ENCODE measurements at regions not wholly inside any gene's neighbourhood (a gene's known extent, or its start where the extent isn't known, plus 50 kb on each side); places are given as distances from the start of the nearest gene placed in this dataset.

DNA sequence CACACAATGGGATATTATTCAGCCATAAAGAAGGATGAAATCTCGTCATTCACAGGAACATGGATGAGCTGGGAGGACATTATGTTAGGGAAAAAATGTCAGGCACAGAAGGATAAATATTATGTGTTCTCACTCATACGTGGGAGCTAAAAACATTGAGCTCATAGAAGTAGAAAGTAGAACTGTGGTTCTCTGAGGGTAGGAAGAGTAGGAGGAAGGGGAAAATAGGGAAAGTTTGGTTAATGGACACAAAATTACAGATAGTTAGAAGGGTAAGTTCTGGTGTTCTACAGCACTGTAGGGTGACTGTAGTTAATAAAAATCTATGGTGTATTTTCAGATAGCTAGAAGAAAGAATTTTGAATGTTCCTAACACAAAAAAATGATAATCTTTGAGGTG is 102.6 kb upstream of the LIPC start:
- no peak for ATAC-seq
- H3K27me3 ChIP-seq (replicated peaks in 1 of 2; ENCODE audit: control insufficient read depth in 2 of 2, insufficient read depth in 2 of 2, low read length in 1 of 2): no peaks in the 10 kb centered on the region

More for the DNA sequence above, 102.6 kb upstream of the LIPC start:
- CTCF ChIA-PET: interaction anchor here (0.8 to 1.4 kb wide), 2 partner anchors 10 to 101 kb away, joined by 3 to 4 read pairs; no protein-coding TSS in a partner anchor
- Histone ChIP-seq H3K4me3 (no peak overlapping the region), H3K4me1 (ENCODE audit: control insufficient read depth, insufficient read depth, low read length) (peaks cover 28% of the 10 kb centered on the region), H3K36me3 (ENCODE audit: control insufficient read depth in 2 of 2, insufficient read depth in 2 of 2, low read length in 1 of 2) (no peaks in the 10 kb centered on the region), H3K27ac (ENCODE audit: control insufficient read depth, insufficient read depth) (no peak overlapping the region), H2AFZ (ENCODE audit: control insufficient read depth, low read depth, low read length) (no peak overlapping the region), H3K4me2 (ENCODE audit: control insufficient read depth, insufficient read depth) (no peak overlapping the region), H3K9ac (ENCODE audit: control insufficient read depth, insufficient read depth, low read length) (no peak overlapping the region), H3K9me3 (replicated peaks; ENCODE audit: control insufficient read depth, insufficient read depth, low read length) (no peaks in the 10 kb centered on the region; the same call in 2 of the 3 replicates), H3K79me2 (ENCODE audit: control insufficient read depth, insufficient read depth, low read length) (no peaks in the 10 kb centered on the region), H4K20me1 (ENCODE audit: control insufficient read depth, insufficient read depth) (no peaks in the 10 kb centered on the region)
- SMC1A ChIA-PET (ENCODE audit: uncharacterized antibody, unreplicated experiment): interaction anchor here (0.8 to 1.2 kb wide), 3 partner anchors 24 to 91 kb away, joined by 3 read pairs; no protein-coding TSS in a partner anchor
- POLR2A ChIA-PET: interaction anchor here (1.0 kb wide), 1 partner anchor 13 kb away, joined by 3 read pairs; no protein-coding TSS in a partner anchor
- WGBS (ENCODE audit: insufficient coverage, insufficient replicate concordance, low lambda C conversion rate, missing lambda C conversion rate): 50% methylated on average over 2 of the region's 2 CpGs
- BruUV-seq (replicated peaks): no TSS peak
- in situ Hi-C loops (cut with MboI): no loop called here
- FAIRE-seq (no peak), DNase-seq (ENCODE audit: low read depth, low spot score) (no peak)
- TF ChIP-seq NR2F1 (conservative IDR thresholded peaks at IDR 0.05) (no peak), TAF1 (IDR thresholded peaks at IDR 0.05; ENCODE audit: borderline replicate concordance, low read depth, low read length) (no peak), SMARCA5 (IDR thresholded peaks at IDR 0.05) (no peak), JUNB (IDR thresholded peaks at IDR 0.05) (no peak), CBX3 (IDR thresholded peaks at IDR 0.05; ENCODE audit: borderline replicate concordance, low read depth) (no peak)
- TF ChIP-seq, protein P1, sequence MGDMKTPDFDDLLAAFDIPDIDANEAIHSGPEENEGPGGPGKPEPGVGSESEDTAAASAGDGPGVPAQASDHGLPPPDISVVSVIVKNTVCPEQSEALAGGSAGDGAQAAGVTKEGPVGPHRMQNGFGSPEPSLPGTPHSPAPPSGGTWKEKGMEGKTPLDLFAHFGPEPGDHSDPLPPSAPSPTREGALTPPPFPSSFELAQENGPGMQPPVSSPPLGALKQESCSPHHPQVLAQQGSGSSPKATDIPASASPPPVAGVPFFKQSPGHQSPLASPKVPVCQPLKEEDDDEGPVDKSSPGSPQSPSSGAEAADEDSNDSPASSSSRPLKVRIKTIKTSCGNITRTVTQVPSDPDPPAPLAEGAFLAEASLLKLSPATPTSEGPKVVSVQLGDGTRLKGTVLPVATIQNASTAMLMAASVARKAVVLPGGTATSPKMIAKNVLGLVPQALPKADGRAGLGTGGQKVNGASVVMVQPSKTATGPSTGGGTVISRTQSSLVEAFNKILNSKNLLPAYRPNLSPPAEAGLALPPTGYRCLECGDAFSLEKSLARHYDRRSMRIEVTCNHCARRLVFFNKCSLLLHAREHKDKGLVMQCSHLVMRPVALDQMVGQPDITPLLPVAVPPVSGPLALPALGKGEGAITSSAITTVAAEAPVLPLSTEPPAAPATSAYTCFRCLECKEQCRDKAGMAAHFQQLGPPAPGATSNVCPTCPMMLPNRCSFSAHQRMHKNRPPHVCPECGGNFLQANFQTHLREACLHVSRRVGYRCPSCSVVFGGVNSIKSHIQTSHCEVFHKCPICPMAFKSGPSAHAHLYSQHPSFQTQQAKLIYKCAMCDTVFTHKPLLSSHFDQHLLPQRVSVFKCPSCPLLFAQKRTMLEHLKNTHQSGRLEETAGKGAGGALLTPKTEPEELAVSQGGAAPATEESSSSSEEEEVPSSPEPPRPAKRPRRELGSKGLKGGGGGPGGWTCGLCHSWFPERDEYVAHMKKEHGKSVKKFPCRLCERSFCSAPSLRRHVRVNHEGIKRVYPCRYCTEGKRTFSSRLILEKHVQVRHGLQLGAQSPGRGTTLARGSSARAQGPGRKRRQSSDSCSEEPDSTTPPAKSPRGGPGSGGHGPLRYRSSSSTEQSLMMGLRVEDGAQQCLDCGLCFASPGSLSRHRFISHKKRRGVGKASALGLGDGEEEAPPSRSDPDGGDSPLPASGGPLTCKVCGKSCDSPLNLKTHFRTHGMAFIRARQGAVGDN (IDR thresholded peaks at IDR 0.05): no peak
- RAD21 ChIA-PET (ENCODE audit: unreplicated experiment): interaction anchor here (1.0 kb wide), 1 partner anchor 56 kb away, joined by 3 read pairs; no protein-coding TSS in a partner anchor
- intact Hi-C loops (cut with micrococcal nuclease; ENCODE audit: unreplicated experiment): no loop called here
